ENCODE measurements at regions not wholly inside any gene's neighbourhood (a gene's known extent, or its start where the extent isn't known, plus 50 kb on each side); places are given as distances from the start of the nearest gene placed in this dataset.

GRCh38 chr1:239539051-239539450 is 152.7 kb downstream of the CHRM3 start:
- no peak for DNase-seq

- DNase-seq: no peak
These were observed 153.4 kb downstream of the CHRM3 start for GRCh38 chr1:239539812-239540211.

- DNase-seq: no peak
These were observed 157.5 kb downstream of the CHRM3 start for GRCh38 chr1:239543873-239544272.

GRCh38 chr1:239545466-239545865 is 159.1 kb downstream of the CHRM3 start:
- no peak for DNase-seq

GRCh38 chr1:239547987-239548386 is 161.6 kb downstream of the CHRM3 start:
- DNase-seq: no peak

GRCh38 chr1:239550178-239550577 is 163.8 kb downstream of the CHRM3 start:
- DNase-seq: no peak

- DNase-seq: no peak
These were observed 169.0 kb downstream of the CHRM3 start for GRCh38 chr1:239555350-239555749.

- no peak for DNase-seq
These were observed 172.2 kb downstream of the CHRM3 start for GRCh38 chr1:239558559-239558958.

- no peak for DNase-seq
These were observed 172.6 kb downstream of the CHRM3 start for GRCh38 chr1:239558991-239559390.

GRCh38 chr1:239560921-239561320 is 174.6 kb downstream of the CHRM3 start:
- DNase-seq: no peak

GRCh38 chr1:239562095-239562494 is 175.7 kb downstream of the CHRM3 start:
- DNase-seq: no peak

- DNase-seq: no peak
These were observed 177.3 kb downstream of the CHRM3 start for GRCh38 chr1:239563681-239564080.

- DNase-seq: no peak
These were observed 179.7 kb downstream of the CHRM3 start for GRCh38 chr1:239566074-239566473.

GRCh38 chr1:239570878-239571277 is 184.5 kb downstream of the CHRM3 start:
- DNase-seq: no peak

- DNase-seq: no peak
These were observed 185.8 kb downstream of the CHRM3 start for GRCh38 chr1:239572183-239572582.

GRCh38 chr1:239574112-239574511 is 187.7 kb downstream of the CHRM3 start:
- no peak for DNase-seq

- DNase-seq: no peak
These were observed 188.7 kb downstream of the CHRM3 start for GRCh38 chr1:239575113-239575512.

GRCh38 chr1:239583536-239583935 is 197.2 kb downstream of the CHRM3 start:
- DNase-seq: no peak

- no peak for DNase-seq
These were observed 199.8 kb downstream of the CHRM3 start for GRCh38 chr1:239586128-239586527.

- no peak for DNase-seq
These were observed 200.7 kb downstream of the CHRM3 start for GRCh38 chr1:239587066-239587465.

GRCh38 chr1:239587574-239588369 is 201.4 kb downstream of the CHRM3 start:
- DNase-seq: no peak

GRCh38 chr1:239590556-239590955 is 204.2 kb downstream of the CHRM3 start:
- DNase-seq: no peak

GRCh38 chr1:239593527-239593926 is 207.2 kb downstream of the CHRM3 start:
- no peak for DNase-seq

- DNase-seq: no peak
These were observed 214.2 kb downstream of the CHRM3 start for GRCh38 chr1:239600588-239600987.

- no peak for DNase-seq
These were observed 214.7 kb downstream of the CHRM3 start for GRCh38 chr1:239601108-239601507.

Measured in activated CD4-positive, CD25-positive, alpha-beta regulatory T cell (primary cell).